Activated T-cell treated with anti-CD3 and anti-CD28 coated beads, Interleukin-2, amount 50 U/mL, for 1 hour (primary cell): ENCODE measurements at regions not wholly inside any gene's neighbourhood (a gene's known extent, or its start where the extent isn't known, plus 50 kb on each side); places are given as distances from the start of the nearest gene placed in this dataset.
"Not testable (repeated sequence)": the region's sequence is repeated elsewhere in the genome, so short reads cannot be mapped to it uniquely, and the experiment has no call there.

Experiments used
- DNase-seq: peaks from one replicate; pipeline ENCODE4 v3.0.0-alpha.2; 2020

- no peak for DNase-seq
Measured at GRCh38 chr18:60123031-60123430, 223.2 kb downstream of the PMAIP1 start.

- DNase-seq = no peak
Measured at GRCh38 chr18:60122339-60122738, 222.5 kb downstream of the PMAIP1 start.

- no peak for DNase-seq
Measured at GRCh38 chr18:60120231-60120750, 220.5 kb downstream of the PMAIP1 start.

- no peak for DNase-seq
Measured at GRCh38 chr18:60117321-60117720, 217.5 kb downstream of the PMAIP1 start.

GRCh38 chr18:60113396-60113795 lies 213.6 kb downstream of the PMAIP1 start:
- DNase-seq = no peak

- DNase-seq = no peak
Measured at GRCh38 chr18:60112369-60112768, 212.6 kb downstream of the PMAIP1 start.

- no peak for DNase-seq
Measured at GRCh38 chr18:60111525-60111924, 211.7 kb downstream of the PMAIP1 start.

GRCh38 chr18:60110836-60111235 lies 211.0 kb downstream of the PMAIP1 start:
- DNase-seq = no peak

- no peak for DNase-seq
Measured at GRCh38 chr18:60100778-60101177, 201.0 kb downstream of the PMAIP1 start.

GRCh38 chr18:60099709-60100108 lies 199.9 kb downstream of the PMAIP1 start:
- DNase-seq = no peak

- DNase-seq = no peak
Measured at GRCh38 chr18:60096428-60096827, 196.6 kb downstream of the PMAIP1 start.

- DNase-seq = no peak
Measured at GRCh38 chr18:60092073-60092472, 192.3 kb downstream of the PMAIP1 start.

GRCh38 chr18:60090170-60090569 lies 190.4 kb downstream of the PMAIP1 start:
- no peak for DNase-seq

GRCh38 chr18:60082790-60083189 lies 183.0 kb downstream of the PMAIP1 start:
- no peak for DNase-seq

- DNase-seq = no peak
Measured at GRCh38 chr18:60082282-60082681, 182.5 kb downstream of the PMAIP1 start.

- DNase-seq = no peak
Measured at GRCh38 chr18:60075477-60075876, 175.7 kb downstream of the PMAIP1 start.

GRCh38 chr18:60070631-60071030 lies 170.8 kb downstream of the PMAIP1 start:
- DNase-seq = no peak

- DNase-seq = no peak
Measured at GRCh38 chr18:60069145-60069544, 169.3 kb downstream of the PMAIP1 start.

- DNase-seq = no peak
Measured at GRCh38 chr18:60067426-60068210, 167.8 kb downstream of the PMAIP1 start.

GRCh38 chr18:60066219-60066975 lies 166.6 kb downstream of the PMAIP1 start:
- no peak for DNase-seq

GRCh38 chr18:60064271-60064670 lies 164.5 kb downstream of the PMAIP1 start:
- no peak for DNase-seq

- not testable (repeated sequence) for DNase-seq
Measured at GRCh38 chr18:60062831-60063230, 163.0 kb downstream of the PMAIP1 start.

- DNase-seq = no peak
Measured at GRCh38 chr18:60062396-60062795, 162.6 kb downstream of the PMAIP1 start.

- DNase-seq = no peak
Measured at GRCh38 chr18:60060578-60060977, 160.8 kb downstream of the PMAIP1 start.
